ENCODE measurements at regions not wholly inside any gene's neighbourhood (a gene's known extent, or its start where the extent isn't known, plus 50 kb on each side); places are given as distances from the start of the nearest gene placed in this dataset.

GRCh38 chr14:98956661-98957060 is 315.3 kb downstream of the BCL11B start:
- TF ChIP-seq POLR2A (IDR thresholded peaks at IDR 0.05; ENCODE audit: extremely low read depth, insufficient read length) (no peak), CTCF (IDR thresholded peaks at IDR 0.05; ENCODE audit: low read depth, low read length) (no peak), MYC (IDR thresholded peaks at IDR 0.05; ENCODE audit: low read depth, low read length) (no peak), MAX (IDR thresholded peaks at IDR 0.05; ENCODE audit: low read depth, low read length) (no peak)

Measured in NB4 (cell line).